NT2/D1 (cell line): ENCODE measurements at regions not wholly inside any gene's neighbourhood (a gene's known extent, or its start where the extent isn't known, plus 50 kb on each side); places are given as distances from the start of the nearest gene placed in this dataset.

Experiments
- SUZ12 ChIP-seq: IDR thresholded peaks from 2 replicates; pipeline ENCODE4 v1.6.1; 2011; ENCODE audit not compliant: insufficient read length, insufficient read depth; ENCODE audit errors: extremely low read depth
- YY1 ChIP-seq: IDR thresholded peaks from 2 replicates; pipeline ENCODE4 v1.6.1; 2011; ENCODE audit not compliant: insufficient read length, insufficient read depth
- ZNF274 ChIP-seq: IDR thresholded peaks from 2 replicates; pipeline ENCODE4 v1.6.1; 2011; ENCODE audit warnings: mild to moderate bottlenecking, low read depth, low read length

GRCh38 chr18:73270920-73271634 is 403.3 kb upstream of the NETO1 start:
- TF ChIP-seq ZNF274 = no peak
- no peak for TF ChIP-seq SUZ12
- TF ChIP-seq YY1 = no peak
